ENCODE measurements at regions not wholly inside any gene's neighbourhood (a gene's known extent, or its start where the extent isn't known, plus 50 kb on each side); places are given as distances from the start of the nearest gene placed in this dataset.

- TF ChIP-seq POLR2AphosphoS5 (IDR thresholded peaks at IDR 0.05; ENCODE audit: low read depth) (no peak), CTCF (IDR thresholded peaks at IDR 0.05; ENCODE audit: insufficient read depth, low read length) (no peak), REST (IDR thresholded peaks at IDR 0.05; ENCODE audit: insufficient replicate concordance, low read depth) (no peak), GABPA (IDR thresholded peaks at IDR 0.05; ENCODE audit: low read depth) (no peak), SPI1 (IDR thresholded peaks at IDR 0.05; ENCODE audit: borderline replicate concordance, low read depth) (no peak)
Observed at GRCh38 chr3:106001923-106002322, 133.1 kb upstream of the CBLB start.

Data from HL-60 (cell line).